Neural progenitor cell (in vitro differentiated cells): ENCODE measurements at regions not wholly inside any gene's neighbourhood (a gene's known extent, or its start where the extent isn't known, plus 50 kb on each side); places are given as distances from the start of the nearest gene placed in this dataset.

Experiments
- DNase-seq: peaks from one replicate; pipeline ENCODE4 v3.0.0-alpha.2; 2016; ENCODE audit warnings: low spot score
- H2AFZ ChIP-seq: fragments of 200-600 bp; sonication (generic); replicated peaks from 2 replicates; pipeline ENCODE4 v1.6.1; 2016; ENCODE audit warnings: antibody characterized with exemption
- H3F3A ChIP-seq: fragments of 200-600 bp; sonication (generic); 2 replicates; pipeline ENCODE4 v1.6.1; 2016; ENCODE audit warnings: antibody characterized with exemption, low read depth
- H3K27ac ChIP-seq: fragments of 200-600 bp; sonication (generic); 2 replicates; pipeline ENCODE4 v1.5.1; 2016; ENCODE audit warnings: mild to moderate bottlenecking
- H3K27me3 ChIP-seq: fragments of 200-600 bp; sonication (generic); 2 replicates; pipeline ENCODE4 v1.6.1; 2016; ENCODE audit warnings: mild to moderate bottlenecking, moderate library complexity
- H3K36me3 ChIP-seq: fragments of 200-600 bp; sonication (generic); 2 replicates; pipeline ENCODE4 v1.5.1; 2016
- H3K4me1 ChIP-seq: fragments of 200-600 bp; sonication (generic); 2 replicates; pipeline ENCODE4 v1.6.1; 2016; ENCODE audit warnings: mixed run types
- H3K4me2 ChIP-seq: fragments of 200-600 bp; sonication (generic); 2 replicates; pipeline ENCODE4 v1.6.1; 2016
- H3K4me3 ChIP-seq: fragments of 200-600 bp; sonication (generic); 2 replicates; pipeline ENCODE4 v1.5.1; 2016
- H3K79me2 ChIP-seq: fragments of 200-600 bp; sonication (generic); 2 replicates; pipeline ENCODE4 v1.6.1; 2016; ENCODE audit warnings: low read depth
- H3K9ac ChIP-seq: fragments of 200-600 bp; sonication (generic); 2 replicates; pipeline ENCODE4 v1.6.1; 2016
- H3K9me3 ChIP-seq: fragments of 200-600 bp; sonication (generic); 2 replicates; pipeline ENCODE4 v1.5.1; 2016; ENCODE audit warnings: low read depth
- H4K20me1 ChIP-seq: fragments of 200-600 bp; sonication (generic); 2 replicates; pipeline ENCODE4 v1.6.1; 2016; ENCODE audit warnings: low read depth
- H3K27ac Mint-ChIP-seq: 3 replicates; pipeline ENCODE4 v1.8.0; 2021; ENCODE audit warnings: mixed read lengths
- H3K27me3 Mint-ChIP-seq: 2 replicates; pipeline ENCODE4 v1.8.0; 2022; ENCODE audit warnings: low read depth, mild to moderate bottlenecking, inconsistent platforms, moderate library complexity, mixed read lengths; ENCODE audit not compliant: insufficient read depth
- H3K36me3 Mint-ChIP-seq: 3 replicates; pipeline ENCODE4 v1.8.0; 2021; ENCODE audit warnings: mixed read lengths
- H3K4me1 Mint-ChIP-seq: 3 replicates; pipeline ENCODE4 v1.8.0; 2021; ENCODE audit warnings: mixed read lengths
- H3K4me3 Mint-ChIP-seq: 3 replicates; pipeline ENCODE4 v1.8.0; 2021; ENCODE audit warnings: mild to moderate bottlenecking, moderate library complexity, mixed read lengths
- H3K9me3 Mint-ChIP-seq: 3 replicates; pipeline ENCODE4 v1.8.0; 2020; ENCODE audit warnings: mixed read lengths
- CTCF ChIP-seq: fragments of 200-600 bp; sonication (generic); IDR thresholded peaks from 2 replicates; pipeline ENCODE4 v1.5.1; 2017; ENCODE audit warnings: antibody characterized with exemption, mild to moderate bottlenecking
- EZH2 ChIP-seq: fragments of 200-600 bp; sonication (generic); IDR thresholded peaks from 2 replicates; pipeline ENCODE4 v1.6.1; 2017; ENCODE audit warnings: antibody characterized with exemption, mild to moderate bottlenecking, moderate library complexity
- EZH2phosphoT487 ChIP-seq: fragments of 200-600 bp; sonication (generic); IDR thresholded peaks from 2 replicates; pipeline ENCODE4 v1.6.1; 2017; ENCODE audit warnings: antibody characterized with exemption

DNA sequence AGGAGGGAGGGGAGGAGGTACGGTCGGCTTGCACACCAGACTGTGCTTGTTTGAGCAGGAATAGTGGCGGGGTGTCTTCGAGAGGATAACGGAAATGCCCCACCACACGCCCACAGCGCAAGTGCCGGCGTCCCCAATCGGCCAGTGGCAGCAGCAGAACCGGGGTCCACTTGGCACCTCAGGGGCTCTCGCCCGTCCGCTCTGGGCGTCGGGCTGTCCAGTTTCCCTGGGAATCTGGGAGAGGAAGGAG is 53.7 kb downstream of the CCDC54 start:
- H2AFZ ChIP-seq = peak overlapping the region; percentile 95
- peaks cover 6% of the 10 kb centered on the region for H3K4me1 ChIP-seq
- H3F3A ChIP-seq = peaks cover 13% of the 10 kb centered on the region
- peaks cover 63% of the 10 kb centered on the region for H3K27me3 ChIP-seq
- peak overlapping the region; percentile 74 for H3K4me3 ChIP-seq
- H3K27me3 Mint-ChIP-seq = peaks cover 19% of the 10 kb centered on the region
- no peak for DNase-seq
- no peaks in the 10 kb centered on the region for H3K79me2 ChIP-seq
- no peak overlapping the region for H3K27ac Mint-ChIP-seq
- no peak overlapping the region for H3K27ac ChIP-seq
- no peaks in the 10 kb centered on the region for H3K36me3 ChIP-seq
- peak overlapping the region; percentile 84 for H3K4me2 ChIP-seq
- no peak for TF ChIP-seq EZH2phosphoT487
- TF ChIP-seq CTCF = no peak
- TF ChIP-seq EZH2 = no peak
- peak overlapping the region; percentile 87 for H3K4me3 Mint-ChIP-seq
- H4K20me1 ChIP-seq = no peaks in the 10 kb centered on the region
- no peak overlapping the region for H3K9ac ChIP-seq
- no peaks in the 10 kb centered on the region for H3K9me3 ChIP-seq
- H3K4me1 Mint-ChIP-seq = peaks cover 24% of the 10 kb centered on the region
- no peaks in the 10 kb centered on the region for H3K36me3 Mint-ChIP-seq
- H3K9me3 Mint-ChIP-seq = no peaks in the 10 kb centered on the region

DNA sequence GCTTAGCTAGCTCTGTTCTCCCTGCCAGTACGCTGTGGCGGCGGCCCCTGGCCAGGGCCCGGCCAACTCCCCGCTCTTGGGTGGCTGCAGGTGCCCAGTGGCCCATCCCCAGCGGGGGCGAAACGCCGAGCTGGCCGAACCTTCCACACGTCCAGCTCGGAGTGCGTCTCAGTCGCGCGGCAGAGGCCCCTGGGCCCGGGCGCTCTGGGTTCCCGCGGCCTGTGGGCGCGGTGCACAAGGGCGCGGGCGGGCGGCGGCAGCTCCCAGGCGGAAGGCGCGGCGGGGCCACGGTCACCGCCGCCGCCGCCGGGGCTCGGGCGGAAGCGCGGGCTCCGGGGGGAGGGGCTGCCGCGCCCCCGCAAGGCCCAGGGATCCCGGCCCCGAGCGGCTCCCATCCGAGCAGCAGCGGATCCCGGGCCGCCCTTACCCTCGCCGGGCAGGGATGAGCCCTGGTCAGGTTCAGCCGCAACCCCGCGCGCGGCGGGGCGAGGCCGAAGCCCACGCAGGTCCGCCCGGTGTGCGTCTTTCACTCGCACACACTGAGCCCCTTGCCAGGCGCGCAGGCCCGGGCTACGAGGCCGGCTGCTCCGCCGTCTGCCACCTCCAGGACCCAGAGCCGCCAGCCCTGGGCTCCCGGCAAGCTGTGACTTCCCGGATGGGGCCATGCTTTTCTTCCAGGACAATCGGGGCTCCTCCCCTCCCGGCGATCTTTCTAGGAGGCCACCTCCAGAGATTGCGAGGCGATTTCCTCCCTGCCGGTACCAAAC is 54.2 kb downstream of the CCDC54 start:
- H3F3A ChIP-seq = peaks cover 13% of the 10 kb centered on the region
- H3K9me3 ChIP-seq = no peaks in the 10 kb centered on the region
- peaks cover 63% of the 10 kb centered on the region for H3K27me3 ChIP-seq
- no peak overlapping the region for H3K27ac ChIP-seq
- Mint-ChIP-seq H3K9me3 (no peaks in the 10 kb centered on the region), H3K4me3 (peak overlapping the region; percentile 94), H3K36me3 (no peaks in the 10 kb centered on the region), H3K27ac (peak overlapping the region; percentile 94), H3K27me3 (peaks cover 17% of the 10 kb centered on the region), H3K4me1 (peaks cover 24% of the 10 kb centered on the region)
- no peak overlapping the region for H3K9ac ChIP-seq
- TF ChIP-seq EZH2 = peak; percentile 13
- no peak for TF ChIP-seq EZH2phosphoT487
- DNase-seq = peak; percentile 82
- peak overlapping the region; percentile 84 for H3K4me2 ChIP-seq
- no peaks in the 10 kb centered on the region for H3K79me2 ChIP-seq
- peaks cover 6% of the 10 kb centered on the region for H3K4me1 ChIP-seq
- H2AFZ ChIP-seq = peak overlapping the region; percentile 98
- no peaks in the 10 kb centered on the region for H4K20me1 ChIP-seq
- no peaks in the 10 kb centered on the region for H3K36me3 ChIP-seq
- H3K4me3 ChIP-seq = peak overlapping the region; percentile 74

DNA sequence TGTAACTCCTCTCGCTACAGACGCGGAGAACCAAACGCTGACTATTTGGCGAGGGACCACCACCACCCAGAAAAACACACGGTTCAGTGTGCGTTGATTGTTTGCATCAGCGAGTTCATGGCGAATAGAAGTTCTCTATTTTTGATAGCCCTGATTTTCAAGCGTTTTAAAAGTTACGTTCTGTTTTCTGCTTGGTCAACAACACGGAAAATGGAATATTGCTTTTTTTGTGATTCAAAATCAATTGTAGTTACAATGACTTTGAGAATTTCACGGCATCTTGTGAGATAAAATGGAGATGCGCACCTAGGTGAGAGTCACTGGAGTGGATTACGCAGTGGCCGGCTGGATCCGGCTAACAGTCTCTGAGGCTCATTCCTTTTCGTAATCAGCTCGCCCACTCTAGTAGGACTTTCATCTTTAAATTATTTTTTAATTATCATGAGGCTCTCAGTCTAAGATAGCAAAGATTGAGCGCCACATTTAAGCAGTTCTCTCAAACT is 54.8 kb downstream of the CCDC54 start:
- Histone ChIP-seq H3K27me3 (peaks cover 63% of the 10 kb centered on the region), H4K20me1 (no peaks in the 10 kb centered on the region), H3K79me2 (no peaks in the 10 kb centered on the region), H3K4me3 (peak overlapping the region; percentile 74), H3K36me3 (no peaks in the 10 kb centered on the region), H2AFZ (peak overlapping the region; percentile 98), H3F3A (peaks cover 13% of the 10 kb centered on the region), H3K4me1 (peaks cover 6% of the 10 kb centered on the region), H3K9ac (no peak overlapping the region), H3K9me3 (no peaks in the 10 kb centered on the region), H3K4me2 (peak overlapping the region; percentile 84), H3K27ac (no peak overlapping the region)
- peaks cover 24% of the 10 kb centered on the region for H3K4me1 Mint-ChIP-seq
- H3K36me3 Mint-ChIP-seq = no peaks in the 10 kb centered on the region
- H3K9me3 Mint-ChIP-seq = no peaks in the 10 kb centered on the region
- H3K27ac Mint-ChIP-seq = peak overlapping the region; percentile 94
- peak overlapping the region; percentile 94 for H3K4me3 Mint-ChIP-seq
- TF ChIP-seq EZH2 (peak; percentile 17), EZH2phosphoT487 (no peak)
- peak; percentile 29 for DNase-seq
- H3K27me3 Mint-ChIP-seq = peaks cover 17% of the 10 kb centered on the region

DNA sequence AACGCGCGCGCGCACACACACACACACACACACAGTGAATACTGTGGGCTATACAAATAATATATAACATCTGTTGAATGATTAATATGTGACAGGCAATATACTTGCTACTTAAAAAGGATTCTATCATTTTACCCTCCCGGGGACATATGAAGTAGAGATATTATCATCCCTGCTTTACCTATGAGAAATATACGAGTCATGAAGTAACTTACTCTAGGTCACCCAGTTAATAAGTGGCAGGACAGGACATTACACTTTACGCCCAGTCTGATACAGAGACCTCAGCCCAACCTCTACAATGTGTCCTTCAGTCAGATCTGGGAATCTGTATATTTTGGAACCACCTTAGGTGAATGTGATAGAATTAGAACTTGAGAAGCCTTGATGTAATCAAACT is 55.4 kb downstream of the CCDC54 start:
- Histone ChIP-seq H3K9ac (no peak overlapping the region), H3K4me2 (peak overlapping the region; percentile 84)

More for the DNA sequence above, 55.4 kb downstream of the CCDC54 start:
- no peak for TF ChIP-seq EZH2
- TF ChIP-seq EZH2phosphoT487 = no peak
- TF ChIP-seq CTCF = no peak
- Mint-ChIP-seq H3K9me3 (no peaks in the 10 kb centered on the region), H3K36me3 (no peaks in the 10 kb centered on the region), H3K27ac (no peak overlapping the region), H3K27me3 (peaks cover 17% of the 10 kb centered on the region), H3K4me1 (peaks cover 24% of the 10 kb centered on the region), H3K4me3 (peak overlapping the region; percentile 94)
- Histone ChIP-seq H3K4me3 (peak overlapping the region; percentile 74), H3K79me2 (no peaks in the 10 kb centered on the region), H2AFZ (no peak overlapping the region), H3K36me3 (no peaks in the 10 kb centered on the region), H3F3A (peaks cover 13% of the 10 kb centered on the region), H3K27ac (no peak overlapping the region), H3K9me3 (no peaks in the 10 kb centered on the region), H3K4me1 (peaks cover 6% of the 10 kb centered on the region), H3K27me3 (peaks cover 63% of the 10 kb centered on the region), H4K20me1 (no peaks in the 10 kb centered on the region)
- no peak for DNase-seq
